ENCODE measurements at regions not wholly inside any gene's neighbourhood (a gene's known extent, or its start where the extent isn't known, plus 50 kb on each side); places are given as distances from the start of the nearest gene placed in this dataset.

DNA sequence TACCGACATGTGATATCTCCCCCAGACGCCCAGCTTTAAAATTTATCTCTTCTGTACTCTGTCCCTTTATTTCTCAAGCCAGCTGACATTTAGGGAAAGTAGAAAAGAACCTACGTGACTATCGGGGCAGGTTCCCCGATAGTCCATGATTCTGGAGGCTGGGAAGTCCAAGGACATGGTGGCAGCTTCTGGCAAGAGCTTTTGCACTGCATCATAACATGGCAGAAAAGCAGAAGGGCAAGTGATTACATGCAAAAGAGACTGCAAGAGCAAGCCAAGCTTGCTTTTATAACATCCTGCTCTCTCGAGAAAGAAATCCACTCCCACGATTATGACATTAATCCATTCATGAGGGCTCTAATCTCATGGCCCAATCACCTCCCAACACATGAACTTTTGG lies 113.2 kb downstream of the CD164 start:
- TF ChIP-seq POLR2A (IDR thresholded peaks at IDR 0.05; ENCODE audit: low read length) (no peak), GATA1 (IDR thresholded peaks at IDR 0.05; ENCODE audit: low read depth, low read length) (no peak)
